WERI-Rb-1 (cell line): ENCODE measurements at regions not wholly inside any gene's neighbourhood (a gene's known extent, or its start where the extent isn't known, plus 50 kb on each side); places are given as distances from the start of the nearest gene placed in this dataset.

ENCODE experiments used
- DNase-seq: peaks from one replicate; pipeline ENCODE4 v3.0.0-alpha.2; 2020
- H3K27ac ChIP-seq: fragments of 250-450 bp; sonication (Bioruptor Pico); 2 replicates; pipeline ENCODE4 v1.5.1; 2020; ENCODE audit warnings: mild to moderate bottlenecking, moderate library complexity
- H3K27me3 ChIP-seq: fragments of 250-450 bp; sonication (Bioruptor Pico); 2 replicates; pipeline ENCODE4 v1.5.1; 2021; ENCODE audit warnings: mild to moderate bottlenecking, low read depth, moderate library complexity; ENCODE audit not compliant: insufficient read depth, severe bottlenecking
- H3K36me3 ChIP-seq: fragments of 250-450 bp; sonication (Bioruptor Pico); 2 replicates; pipeline ENCODE4 v1.5.1; 2020; ENCODE audit warnings: mild to moderate bottlenecking, moderate library complexity
- H3K4me3 ChIP-seq: 2 replicates; pipeline ENCODE4 v1.5.1; 2011; ENCODE audit warnings: low read depth, mild to moderate bottlenecking, control low read depth, low read length
- H3K9me3 ChIP-seq: fragments of 250-450 bp; sonication (Bioruptor Pico); 2 replicates; pipeline ENCODE4 v1.5.1; 2021; ENCODE audit warnings: mild to moderate bottlenecking, moderate library complexity; ENCODE audit not compliant: severe bottlenecking
- TF ChIP-seq, protein P1 (sequence below): IDR thresholded peaks from 2 replicates; pipeline ENCODE4 v1.5.1; 2011; ENCODE audit warnings: low read depth, mild to moderate bottlenecking, control low read depth, inconsistent platforms, low read length

DNA sequence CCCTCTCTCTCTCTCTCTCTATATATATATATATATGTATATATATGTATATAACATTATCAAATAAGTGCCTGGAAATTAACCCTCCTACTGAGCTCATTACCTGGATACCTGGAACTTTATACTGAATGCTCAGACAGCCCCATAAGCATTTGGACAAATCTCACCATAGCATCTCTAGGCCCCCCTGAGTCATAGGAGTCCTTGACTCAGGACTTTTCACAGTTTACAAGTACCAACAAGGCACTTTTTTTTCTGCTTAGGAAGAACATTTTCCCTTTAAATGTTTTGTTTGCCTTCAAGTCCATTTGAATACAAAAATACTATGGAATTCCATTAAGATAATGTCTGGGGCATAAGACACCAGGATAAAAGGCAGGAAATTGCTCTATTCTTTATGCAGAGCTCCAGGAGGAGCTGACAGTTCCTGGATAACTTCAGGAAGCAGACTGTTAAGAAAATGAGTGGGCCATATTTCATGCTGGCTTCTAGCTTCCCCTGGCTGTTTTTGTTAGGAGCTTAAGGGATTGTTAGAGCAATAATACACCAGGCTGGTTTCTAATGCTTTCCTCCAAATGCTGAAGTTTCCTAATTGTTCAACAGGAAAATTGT lies 171.7 kb upstream of the ASIC2 start:
- Histone ChIP-seq H3K4me3 (no peak overlapping the region), H3K27me3 (no peaks in the 10 kb centered on the region), H3K9me3 (peaks cover 3% of the 10 kb centered on the region), H3K27ac (peak overlapping the region; percentile 5; the same call in 1 of the 2 replicates), H3K36me3 (no peaks in the 10 kb centered on the region)
- TF ChIP-seq, protein P1, sequence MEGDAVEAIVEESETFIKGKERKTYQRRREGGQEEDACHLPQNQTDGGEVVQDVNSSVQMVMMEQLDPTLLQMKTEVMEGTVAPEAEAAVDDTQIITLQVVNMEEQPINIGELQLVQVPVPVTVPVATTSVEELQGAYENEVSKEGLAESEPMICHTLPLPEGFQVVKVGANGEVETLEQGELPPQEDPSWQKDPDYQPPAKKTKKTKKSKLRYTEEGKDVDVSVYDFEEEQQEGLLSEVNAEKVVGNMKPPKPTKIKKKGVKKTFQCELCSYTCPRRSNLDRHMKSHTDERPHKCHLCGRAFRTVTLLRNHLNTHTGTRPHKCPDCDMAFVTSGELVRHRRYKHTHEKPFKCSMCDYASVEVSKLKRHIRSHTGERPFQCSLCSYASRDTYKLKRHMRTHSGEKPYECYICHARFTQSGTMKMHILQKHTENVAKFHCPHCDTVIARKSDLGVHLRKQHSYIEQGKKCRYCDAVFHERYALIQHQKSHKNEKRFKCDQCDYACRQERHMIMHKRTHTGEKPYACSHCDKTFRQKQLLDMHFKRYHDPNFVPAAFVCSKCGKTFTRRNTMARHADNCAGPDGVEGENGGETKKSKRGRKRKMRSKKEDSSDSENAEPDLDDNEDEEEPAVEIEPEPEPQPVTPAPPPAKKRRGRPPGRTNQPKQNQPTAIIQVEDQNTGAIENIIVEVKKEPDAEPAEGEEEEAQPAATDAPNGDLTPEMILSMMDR: no peak
- DNase-seq: no peak

DNA sequence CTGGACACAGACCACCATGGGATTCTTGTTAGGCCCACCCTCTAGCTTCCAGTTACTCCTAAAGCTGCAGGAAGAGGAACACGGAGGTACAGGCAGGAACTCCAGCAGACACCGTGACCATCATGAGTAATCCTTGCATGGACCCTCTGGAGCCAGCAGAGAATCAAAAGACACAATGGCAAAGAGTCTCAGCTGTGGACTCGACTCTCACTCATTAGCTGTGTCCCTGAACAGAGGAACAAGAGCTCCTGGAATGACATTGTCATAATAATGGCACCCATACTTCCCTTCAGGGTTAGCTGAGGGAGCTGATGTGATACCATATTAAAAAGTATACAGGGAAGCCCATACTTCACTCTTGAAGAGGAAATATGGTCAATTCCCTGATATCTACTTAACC lies 176.3 kb upstream of the ASIC2 start:
- Histone ChIP-seq H3K9me3 (peaks cover 3% of the 10 kb centered on the region), H3K4me3 (no peak overlapping the region), H3K27me3 (no peaks in the 10 kb centered on the region), H3K36me3 (no peaks in the 10 kb centered on the region), H3K27ac (peak overlapping the region; percentile 38)
- no peak for DNase-seq
- TF ChIP-seq, protein P1: no peak

DNA sequence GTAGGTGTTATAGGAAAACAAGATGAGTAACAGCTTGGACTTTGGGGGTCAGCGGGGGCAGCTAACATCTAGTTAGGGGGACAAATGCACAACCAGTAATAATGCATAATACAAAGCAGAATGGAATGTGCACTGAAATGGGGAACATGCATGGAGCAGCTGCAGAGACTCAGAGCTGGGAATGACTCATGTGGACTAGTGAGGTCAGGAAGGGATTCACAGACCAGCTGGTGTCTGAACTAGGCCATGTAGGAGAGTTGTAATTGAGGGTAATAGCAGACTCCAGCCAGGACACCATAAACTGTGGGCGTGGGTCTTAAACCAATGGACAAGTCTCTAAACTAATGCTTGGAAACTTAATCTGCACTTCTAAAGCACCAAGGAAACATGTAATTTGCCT lies 176.8 kb upstream of the ASIC2 start:
- DNase-seq: peak; percentile 82
- Histone ChIP-seq H3K27me3 (no peaks in the 10 kb centered on the region), H3K9me3 (peaks cover 3% of the 10 kb centered on the region), H3K4me3 (no peak overlapping the region), H3K27ac (peak overlapping the region; percentile 40), H3K36me3 (no peaks in the 10 kb centered on the region)
- TF ChIP-seq, protein P1: no peak

DNA sequence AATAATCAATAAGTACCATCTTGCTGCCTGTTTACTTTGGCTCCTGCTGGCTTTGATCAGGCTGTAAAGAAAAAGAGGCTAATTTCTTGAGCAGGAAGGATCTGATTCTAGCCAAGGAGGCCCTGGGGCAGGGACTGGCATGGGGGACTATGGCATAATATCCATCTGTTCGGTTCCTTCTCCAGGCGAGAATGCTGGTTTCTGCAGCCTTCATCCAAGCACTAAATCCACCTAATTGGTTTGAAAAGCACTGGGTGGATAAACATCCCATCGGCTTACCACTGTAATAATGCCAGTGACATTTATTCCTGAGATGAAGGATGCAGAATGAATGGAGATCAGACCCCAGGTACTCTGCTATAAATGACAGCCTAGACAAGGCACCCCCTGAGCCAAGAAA lies 180.0 kb upstream of the ASIC2 start:
- Histone ChIP-seq H3K27me3 (no peaks in the 10 kb centered on the region), H3K36me3 (no peaks in the 10 kb centered on the region), H3K27ac (peak overlapping the region; percentile 58), H3K4me3 (no peak overlapping the region), H3K9me3 (no peaks in the 10 kb centered on the region)
- peak; percentile 59 for DNase-seq
- TF ChIP-seq, protein P1: no peak

DNA sequence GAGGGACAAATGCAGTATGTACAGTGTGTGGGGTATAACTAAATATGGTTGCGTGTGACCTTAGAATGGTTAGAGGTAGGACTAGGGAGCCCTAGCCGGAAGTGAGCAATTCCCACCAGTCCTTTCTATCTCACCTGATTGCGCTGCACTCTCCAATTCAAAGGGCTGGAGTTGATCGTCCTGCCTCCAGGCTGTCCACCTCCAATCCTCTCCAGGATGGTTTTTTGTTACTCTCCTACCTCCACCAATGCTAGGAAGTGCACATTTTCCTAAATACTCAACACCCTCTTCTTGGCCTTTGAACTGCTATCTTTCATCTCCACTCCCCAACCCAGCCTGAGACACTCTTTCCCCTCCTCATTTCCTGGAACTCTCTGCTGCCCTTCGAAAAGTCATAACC lies 181.7 kb upstream of the ASIC2 start:
- Histone ChIP-seq H3K27me3 (no peaks in the 10 kb centered on the region), H3K36me3 (no peaks in the 10 kb centered on the region), H3K27ac (peak overlapping the region; percentile 43), H3K9me3 (no peaks in the 10 kb centered on the region), H3K4me3 (no peak overlapping the region)
- TF ChIP-seq, protein P1: no peak
- no peak for DNase-seq

DNA sequence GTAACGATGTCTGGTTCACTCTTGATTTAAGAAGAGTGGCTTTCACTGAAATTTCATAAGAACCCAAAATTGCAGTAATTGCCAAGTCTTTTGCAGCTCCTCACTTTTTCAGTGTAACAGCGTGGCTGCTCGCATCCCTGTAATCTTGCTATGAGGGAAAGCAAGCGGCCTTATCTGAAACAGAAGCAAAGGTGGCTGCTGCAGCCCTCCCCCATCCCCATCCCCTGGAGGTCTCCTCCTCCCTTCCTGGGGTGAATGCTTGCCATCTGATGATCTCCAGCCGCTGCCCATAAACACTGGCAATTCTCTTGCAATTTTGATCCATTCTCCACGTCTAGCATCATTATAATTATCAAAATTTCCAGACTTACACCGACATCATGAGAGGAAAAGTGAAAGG lies 182.5 kb upstream of the ASIC2 start:
- Histone ChIP-seq H3K9me3 (no peaks in the 10 kb centered on the region), H3K27ac (no peak overlapping the region), H3K27me3 (no peaks in the 10 kb centered on the region), H3K4me3 (no peak overlapping the region), H3K36me3 (no peaks in the 10 kb centered on the region)
- TF ChIP-seq, protein P1: no peak
- no peak for DNase-seq
